ENCODE measurements at regions not wholly inside any gene's neighbourhood (a gene's known extent, or its start where the extent isn't known, plus 50 kb on each side); places are given as distances from the start of the nearest gene placed in this dataset.

DNA sequence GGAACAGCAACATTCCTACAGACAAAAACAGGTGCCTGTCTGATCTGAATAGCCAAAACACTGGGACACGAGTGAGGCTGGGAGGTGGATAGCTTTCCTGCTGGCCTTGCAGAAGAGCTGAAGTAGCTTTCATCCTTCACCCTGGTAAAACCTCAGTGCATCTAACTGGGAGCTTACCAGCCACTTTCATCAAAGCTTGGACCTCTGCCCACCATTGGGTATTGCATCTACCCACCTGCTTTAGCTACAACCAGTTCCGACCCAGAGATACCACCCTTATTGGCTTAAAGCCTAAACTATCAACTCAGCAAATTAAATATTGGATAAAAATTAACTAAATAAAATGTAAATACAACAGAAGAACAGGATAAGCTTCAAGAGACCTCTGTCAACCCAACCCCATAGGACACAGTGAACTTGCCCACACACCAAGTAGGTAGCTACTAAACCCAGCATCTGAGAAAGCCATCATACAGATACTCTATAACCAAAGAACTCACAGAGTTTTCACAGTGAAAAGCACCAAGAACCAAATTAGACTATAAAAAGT, 866.3 kb downstream of the FSCB start:
- POLR2A ChIA-PET = no interaction called here

DNA sequence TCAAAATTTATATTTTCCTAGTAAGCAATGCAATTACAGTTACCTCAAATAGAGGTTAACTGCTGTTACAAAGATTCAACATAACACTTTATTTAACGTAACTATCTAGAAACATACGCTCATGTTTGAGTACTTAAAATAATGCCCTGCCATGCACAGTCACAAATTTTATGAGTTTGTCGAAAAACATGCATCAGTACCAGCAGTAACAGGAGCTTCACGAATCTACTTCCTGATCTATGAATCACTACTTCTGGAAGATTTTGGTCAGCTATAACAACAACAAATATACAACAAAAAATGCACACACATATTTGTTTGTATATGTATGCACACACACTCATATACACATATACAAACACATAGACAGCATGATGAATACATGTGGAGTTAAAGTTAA, 881.8 kb downstream of the FSCB start:
- WGBS (ENCODE audit: insufficient coverage) = 97% methylated on average over 3 of the region's 4 CpGs
- ChIA-PET CTCF (no interaction called here), POLR2A (no interaction called here)
- Histone ChIP-seq H3K4me3 (ENCODE audit: control insufficient read depth in 1 of 7, extremely low read depth in 1 of 7, insufficient read depth in 4 of 7, low read depth in 2 of 7, low read length in 6 of 7) (no peak overlapping the region), H3K4me1 (ENCODE audit: control extremely low read depth in 1 of 4, control insufficient read depth in 4 of 4, insufficient read depth in 4 of 4, low read length in 3 of 4) (no peaks in the 10 kb centered on the region), H3K36me3 (ENCODE audit: control insufficient read depth in 4 of 4, insufficient read depth in 4 of 4, low read length in 3 of 4) (no peaks in the 10 kb centered on the region), H3K27ac (ENCODE audit: insufficient read depth in 1 of 2, low read depth in 1 of 2, low read length in 2 of 2, poor library complexity in 1 of 2, severe bottlenecking in 2 of 2) (no peak overlapping the region), H3K9me3 (ENCODE audit: control extremely low read depth in 1 of 5, control insufficient read depth in 4 of 5, insufficient read depth in 2 of 5, low read depth in 1 of 5, low read length in 4 of 5) (no peaks in the 10 kb centered on the region), H3K27me3 (replicated peaks in 2 of 5; ENCODE audit: control insufficient read depth in 4 of 5, insufficient read depth in 5 of 5, low read length in 4 of 5) (no peaks in the 10 kb centered on the region)
- no peak for DNase-seq

More for the DNA sequence above, 866.3 kb downstream of the FSCB start:
- Histone ChIP-seq H3K27ac (ENCODE audit: insufficient read depth in 1 of 2, low read depth in 1 of 2, low read length in 2 of 2, poor library complexity in 1 of 2, severe bottlenecking in 2 of 2) (no peak overlapping the region), H3K27me3 (replicated peaks in 2 of 5; ENCODE audit: control insufficient read depth in 4 of 5, insufficient read depth in 5 of 5, low read length in 4 of 5) (no peaks in the 10 kb centered on the region), H3K4me1 (ENCODE audit: control extremely low read depth in 1 of 4, control insufficient read depth in 4 of 4, insufficient read depth in 4 of 4, low read length in 3 of 4) (no peaks in the 10 kb centered on the region), H3K4me3 (ENCODE audit: control insufficient read depth in 1 of 7, extremely low read depth in 1 of 7, insufficient read depth in 4 of 7, low read depth in 2 of 7, low read length in 6 of 7) (no peak overlapping the region), H3K9me3 (ENCODE audit: control extremely low read depth in 1 of 5, control insufficient read depth in 4 of 5, insufficient read depth in 2 of 5, low read depth in 1 of 5, low read length in 4 of 5) (no peaks in the 10 kb centered on the region), H3K36me3 (ENCODE audit: control insufficient read depth in 4 of 4, insufficient read depth in 4 of 4, low read length in 3 of 4) (no peaks in the 10 kb centered on the region)
- CTCF ChIA-PET = no interaction called here
- DNase-seq = no peak
- 100% methylated on average over 1 of the region's 2 CpGs for WGBS (ENCODE audit: insufficient coverage)

DNA sequence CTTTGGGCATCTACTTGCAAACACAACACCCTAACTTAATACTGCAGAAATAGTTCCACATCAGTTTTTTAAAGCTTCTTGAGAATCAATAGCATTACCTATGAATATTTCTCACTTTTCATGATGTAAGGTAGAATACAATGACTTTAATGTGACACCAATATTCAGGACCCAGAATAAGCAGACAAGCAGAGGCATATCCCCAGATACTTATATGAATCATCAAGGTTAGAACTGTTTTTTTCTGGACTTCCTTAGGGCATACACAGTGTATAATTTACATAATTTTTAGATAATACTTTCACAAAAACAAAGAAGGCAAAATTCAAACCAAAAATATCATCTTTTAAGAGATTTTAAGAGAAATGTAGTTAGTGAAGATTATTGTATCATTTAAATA, 885.8 kb downstream of the FSCB start:
- H3K4me1 ChIP-seq (ENCODE audit: control extremely low read depth in 1 of 4, control insufficient read depth in 4 of 4, insufficient read depth in 4 of 4, low read length in 3 of 4) = no peaks in the 10 kb centered on the region
- no peak for DNase-seq
- CTCF ChIA-PET = no interaction called here
- POLR2A ChIA-PET = no interaction called here
- no peak overlapping the region for H3K27ac ChIP-seq (ENCODE audit: insufficient read depth in 1 of 2, low read depth in 1 of 2, low read length in 2 of 2, poor library complexity in 1 of 2, severe bottlenecking in 2 of 2)
- peaks cover 0 to 2% (median 0%) of the 10 kb centered on the region in 5 experiments for H3K9me3 ChIP-seq (ENCODE audit: control extremely low read depth in 1 of 5, control insufficient read depth in 4 of 5, insufficient read depth in 2 of 5, low read depth in 1 of 5, low read length in 4 of 5)
- no peak overlapping the region for H3K4me3 ChIP-seq (ENCODE audit: control insufficient read depth in 1 of 7, extremely low read depth in 1 of 7, insufficient read depth in 4 of 7, low read depth in 2 of 7, low read length in 6 of 7)
- no peaks in the 10 kb centered on the region for H3K36me3 ChIP-seq (ENCODE audit: control insufficient read depth in 4 of 4, insufficient read depth in 4 of 4, low read length in 3 of 4)
- H3K27me3 ChIP-seq (replicated peaks in 2 of 5; ENCODE audit: control insufficient read depth in 4 of 5, insufficient read depth in 5 of 5, low read length in 4 of 5) = no peaks in the 10 kb centered on the region

DNA sequence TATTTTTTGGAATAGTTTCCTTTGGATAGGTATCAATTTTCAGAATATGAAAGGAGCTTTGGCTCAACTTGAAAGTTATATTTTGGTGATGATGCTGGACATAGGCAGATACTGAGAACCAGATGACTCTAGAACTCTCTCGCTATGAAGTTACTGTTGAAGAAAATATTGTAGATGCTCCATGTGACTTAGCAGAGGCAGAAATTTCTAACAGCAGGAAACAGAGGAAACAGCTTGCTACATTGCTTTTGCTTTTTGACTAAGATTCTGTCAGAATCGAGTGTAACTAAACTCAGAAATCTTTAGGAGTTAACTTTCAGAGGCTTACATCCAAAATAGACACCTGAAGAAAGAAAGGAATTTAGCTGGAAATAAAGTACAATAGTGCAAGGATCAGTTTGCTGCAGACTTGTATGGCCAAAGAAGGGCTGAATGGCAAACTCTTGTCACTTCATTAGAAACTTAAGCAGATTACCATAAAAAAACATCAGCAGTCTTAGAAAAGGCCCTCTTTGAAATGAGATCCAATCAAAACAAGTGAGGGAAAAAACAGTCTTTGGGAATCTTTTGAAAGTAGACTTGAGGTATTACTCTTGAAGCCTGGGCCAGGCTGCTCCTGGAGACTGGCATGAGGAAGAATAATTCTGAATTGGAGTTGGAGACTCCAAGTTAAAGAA, 911.8 kb downstream of the FSCB start:
- peaks cover 19 to 31% (median 22%) of the 10 kb centered on the region in 4 experiments for H3K4me1 ChIP-seq (ENCODE audit: control extremely low read depth in 1 of 4, control insufficient read depth in 4 of 4, insufficient read depth in 4 of 4, low read length in 3 of 4)
- H3K27me3 ChIP-seq (replicated peaks in 2 of 5; ENCODE audit: control insufficient read depth in 4 of 5, insufficient read depth in 5 of 5, low read length in 4 of 5) = no peaks in the 10 kb centered on the region
- peak overlapping the region in 1 of 2 experiments; percentile 69 for H3K27ac ChIP-seq (ENCODE audit: insufficient read depth in 1 of 2, low read depth in 1 of 2, low read length in 2 of 2, poor library complexity in 1 of 2, severe bottlenecking in 2 of 2)
- ChIA-PET CTCF (interaction anchor here (1.5 kb wide), 1 partner anchor 14 kb away, joined by 3 read pairs; no protein-coding TSS in a partner anchor), POLR2A (no interaction called here)
- H3K9me3 ChIP-seq (ENCODE audit: control extremely low read depth in 1 of 5, control insufficient read depth in 4 of 5, insufficient read depth in 2 of 5, low read depth in 1 of 5, low read length in 4 of 5) = no peaks in the 10 kb centered on the region
- peak in 2 of 3 donors; percentile 70 to 85 for DNase-seq
- 0% methylated on average over 2 of the region's 2 CpGs for WGBS (ENCODE audit: insufficient coverage)
- no peaks in the 10 kb centered on the region for H3K36me3 ChIP-seq (ENCODE audit: control insufficient read depth in 4 of 4, insufficient read depth in 4 of 4, low read length in 3 of 4)
- H3K4me3 ChIP-seq (ENCODE audit: control insufficient read depth in 1 of 7, extremely low read depth in 1 of 7, insufficient read depth in 4 of 7, low read depth in 2 of 7, low read length in 6 of 7) = peak overlapping the region in 2 of 7 experiments; percentile 8 to 57

- DNase-seq = peak; percentile 14 to 76 (median 62)
- no peaks in the 10 kb centered on the region for H3K27me3 ChIP-seq (replicated peaks in 2 of 5; ENCODE audit: control insufficient read depth in 4 of 5, insufficient read depth in 5 of 5, low read length in 4 of 5)
- 0% methylated on average over 1 of the region's 3 CpGs for WGBS (ENCODE audit: insufficient coverage)
- POLR2A ChIA-PET = no interaction called here
- H3K27ac ChIP-seq (ENCODE audit: insufficient read depth in 1 of 2, low read depth in 1 of 2, low read length in 2 of 2, poor library complexity in 1 of 2, severe bottlenecking in 2 of 2) = no peak overlapping the region
- no peaks in the 10 kb centered on the region for H3K36me3 ChIP-seq (ENCODE audit: control insufficient read depth in 4 of 4, insufficient read depth in 4 of 4, low read length in 3 of 4)
- H3K4me3 ChIP-seq (ENCODE audit: control insufficient read depth in 1 of 7, extremely low read depth in 1 of 7, insufficient read depth in 4 of 7, low read depth in 2 of 7, low read length in 6 of 7) = peak overlapping the region in 2 of 7 experiments; percentile 44 to 60
- CTCF ChIA-PET = no interaction called here
- peaks cover 19 to 35% (median 22%) of the 10 kb centered on the region in 4 experiments for H3K4me1 ChIP-seq (ENCODE audit: control extremely low read depth in 1 of 4, control insufficient read depth in 4 of 4, insufficient read depth in 4 of 4, low read length in 3 of 4)
- no peaks in the 10 kb centered on the region for H3K9me3 ChIP-seq (ENCODE audit: control extremely low read depth in 1 of 5, control insufficient read depth in 4 of 5, insufficient read depth in 2 of 5, low read depth in 1 of 5, low read length in 4 of 5)
These were observed 915.3 kb downstream of the FSCB start for GRCh38 chr14:43591776-43592175.

DNA sequence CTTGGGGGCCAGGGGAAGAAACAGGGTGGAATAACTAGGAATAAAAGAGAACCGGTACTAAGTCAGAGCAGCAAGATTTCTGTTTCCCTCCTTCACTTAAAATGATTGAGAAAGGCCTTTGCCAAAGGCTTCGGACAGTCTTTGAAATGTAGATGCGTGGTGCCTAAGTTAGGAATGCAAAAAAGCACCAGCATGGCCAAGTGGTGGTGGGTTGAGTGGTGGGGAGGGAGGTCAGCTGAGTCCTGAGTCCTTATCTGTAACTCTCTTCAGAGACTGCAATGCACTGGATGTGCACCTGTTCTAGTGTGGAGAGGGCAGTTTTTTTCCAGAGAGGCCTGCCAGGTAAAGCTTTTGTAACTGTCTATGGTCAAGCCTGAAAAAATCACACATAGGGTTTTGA, 919.9 kb downstream of the FSCB start:
- ChIA-PET POLR2A (no interaction called here), CTCF (no interaction called here)
- H3K4me1 ChIP-seq (ENCODE audit: control extremely low read depth in 1 of 4, control insufficient read depth in 4 of 4, insufficient read depth in 4 of 4, low read length in 3 of 4) = peaks cover 8 to 17% (median 10%) of the 10 kb centered on the region in 4 experiments
- no peaks in the 10 kb centered on the region for H3K36me3 ChIP-seq (ENCODE audit: control insufficient read depth in 4 of 4, insufficient read depth in 4 of 4, low read length in 3 of 4)
- no peak overlapping the region for H3K27ac ChIP-seq (ENCODE audit: insufficient read depth in 1 of 2, low read depth in 1 of 2, low read length in 2 of 2, poor library complexity in 1 of 2, severe bottlenecking in 2 of 2)
- no peaks in the 10 kb centered on the region for H3K27me3 ChIP-seq (replicated peaks in 2 of 5; ENCODE audit: control insufficient read depth in 4 of 5, insufficient read depth in 5 of 5, low read length in 4 of 5)
- no peak overlapping the region for H3K4me3 ChIP-seq (ENCODE audit: control insufficient read depth in 1 of 7, extremely low read depth in 1 of 7, insufficient read depth in 4 of 7, low read depth in 2 of 7, low read length in 6 of 7)
- WGBS (ENCODE audit: insufficient coverage) = 96% methylated on average over 3 of the region's 3 CpGs
- DNase-seq = no peak
- H3K9me3 ChIP-seq (ENCODE audit: control extremely low read depth in 1 of 5, control insufficient read depth in 4 of 5, insufficient read depth in 2 of 5, low read depth in 1 of 5, low read length in 4 of 5) = peaks cover 0 to 5% (median 2%) of the 10 kb centered on the region in 5 experiments

DNA sequence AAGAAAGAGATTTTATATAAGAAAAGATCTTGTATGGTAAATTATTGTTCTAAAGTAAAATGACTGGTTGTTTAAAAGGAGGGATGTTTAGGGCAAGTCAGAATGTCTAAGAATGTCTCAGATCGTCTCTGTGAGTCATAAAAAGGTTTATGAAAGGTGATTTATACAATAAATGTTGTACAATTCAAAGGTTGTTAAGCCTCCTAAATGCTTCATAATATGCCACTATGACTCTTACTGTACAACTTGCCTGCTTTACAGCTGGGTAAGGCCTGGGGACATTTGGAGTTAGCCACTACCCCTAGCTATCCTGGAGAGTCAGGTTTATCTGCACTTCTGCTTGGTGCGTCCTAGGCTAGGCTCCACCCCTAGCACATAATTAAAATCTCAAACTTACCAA, 927.4 kb downstream of the FSCB start:
- Histone ChIP-seq H3K27me3 (replicated peaks in 2 of 5; ENCODE audit: control insufficient read depth in 4 of 5, insufficient read depth in 5 of 5, low read length in 4 of 5) (no peaks in the 10 kb centered on the region), H3K27ac (ENCODE audit: insufficient read depth in 1 of 2, low read depth in 1 of 2, low read length in 2 of 2, poor library complexity in 1 of 2, severe bottlenecking in 2 of 2) (no peak overlapping the region), H3K4me1 (ENCODE audit: control extremely low read depth in 1 of 4, control insufficient read depth in 4 of 4, insufficient read depth in 4 of 4, low read length in 3 of 4) (no peaks in the 10 kb centered on the region), H3K9me3 (ENCODE audit: control extremely low read depth in 1 of 5, control insufficient read depth in 4 of 5, insufficient read depth in 2 of 5, low read depth in 1 of 5, low read length in 4 of 5) (peaks cover 0 to 9% (median 5%) of the 10 kb centered on the region in 5 experiments), H3K4me3 (ENCODE audit: control insufficient read depth in 1 of 7, extremely low read depth in 1 of 7, insufficient read depth in 4 of 7, low read depth in 2 of 7, low read length in 6 of 7) (no peak overlapping the region), H3K36me3 (ENCODE audit: control insufficient read depth in 4 of 4, insufficient read depth in 4 of 4, low read length in 3 of 4) (no peaks in the 10 kb centered on the region)
- DNase-seq = no peak
- ChIA-PET POLR2A (no interaction called here), CTCF (no interaction called here)
- WGBS (ENCODE audit: insufficient coverage) = 100% methylated on average over 1 of the region's 2 CpGs

All from common myeloid progenitor, CD34-positive (primary cell).